ENCODE measurements at regions not wholly inside any gene's neighbourhood (a gene's known extent, or its start where the extent isn't known, plus 50 kb on each side); places are given as distances from the start of the nearest gene placed in this dataset.

DNA sequence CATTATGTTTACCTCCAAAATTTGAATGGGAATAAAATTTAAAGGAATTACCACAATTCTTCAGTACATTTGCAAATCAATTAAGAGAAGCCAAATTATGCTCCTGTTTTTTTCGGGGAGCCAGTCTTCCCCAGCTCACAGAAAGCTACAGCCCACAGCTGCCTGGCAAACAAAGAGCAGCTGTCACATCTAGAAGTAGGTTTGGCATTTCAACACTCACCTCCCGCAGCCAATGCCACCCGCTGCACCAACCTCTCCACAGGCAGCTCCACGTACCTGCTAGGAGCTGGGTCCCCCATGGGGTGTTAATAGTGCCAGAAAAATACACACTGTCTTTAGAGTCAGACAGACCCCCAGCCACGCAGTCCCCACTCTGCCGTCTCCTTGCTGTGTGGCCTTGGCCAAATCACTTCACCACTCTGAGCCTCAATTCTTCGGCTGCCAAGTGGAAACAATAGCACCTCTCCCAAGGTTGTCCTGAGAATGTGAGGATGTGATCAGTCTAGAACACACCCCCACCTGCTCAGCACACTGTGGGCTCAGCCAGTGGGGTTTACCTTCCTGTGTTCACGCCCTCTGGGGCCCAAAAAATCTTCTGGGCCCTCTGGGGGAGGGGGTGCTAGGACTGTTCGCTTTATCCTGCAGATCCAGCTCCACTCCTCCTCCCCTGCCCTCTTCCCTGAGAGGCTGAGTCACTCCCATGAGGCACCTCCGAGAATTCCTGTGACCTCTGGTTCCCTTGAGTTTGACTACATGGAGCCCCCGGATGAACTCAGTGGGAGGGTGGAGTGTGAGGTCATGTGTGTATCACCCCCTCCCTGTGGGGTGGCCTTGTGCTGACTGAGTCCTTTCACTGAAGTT lies 204.3 kb upstream of the GRIK3 start:
- in situ Hi-C loops (cut with MboI; ENCODE audit: low pct_unique_long_range_greater_than_20kb in 2 of 9, low sequenced_read_pairs in 9 of 9, unreplicated experiment in 9 of 9), result no loop called here
- Histone ChIP-seq H3K4me1 (replicated peaks in 1 of 2) (peaks cover 49% of the 10 kb centered on the region in 2 donors), H3K27ac (no peak overlapping the region), H3K4me3 (no peak overlapping the region)
- 0 to 64% (median 33%) methylated on average over 1 to 10 of the region's 11 CpGs; no CpG with 5 or more reads in 3 of the 10 experiments for WGBS, 10 experiments
- peak in 5 of 8 experiments; percentile 6 to 48 (median 26) for ATAC-seq (replicated peaks in 6 of 8)

- WGBS, 10 experiments, result 6 to 100% (median 50%) methylated on average over 1 to 4 of the region's 4 CpGs; no CpG with 5 or more reads in 1 of the 10 experiments
- in situ Hi-C loops (cut with MboI; ENCODE audit: low pct_unique_long_range_greater_than_20kb in 2 of 9, low sequenced_read_pairs in 9 of 9, unreplicated experiment in 9 of 9), result no loop called here
- Histone ChIP-seq H3K4me1 (replicated peaks in 1 of 2) (peaks cover 48 to 49% of the 10 kb centered on the region in 2 donors), H3K4me3 (no peak overlapping the region), H3K27ac (no peak overlapping the region)
- ATAC-seq (replicated peaks in 6 of 8), result no peak
These were observed 205.0 kb upstream of the GRIK3 start for GRCh38 chr1:37239225-37239740.

GRCh38 chr1:37240897-37241296 lies 206.6 kb upstream of the GRIK3 start:
- Histone ChIP-seq H3K27ac (peak overlapping the region in 1 of 2 donors; percentile 13), H3K4me1 (replicated peaks in 1 of 2) (peaks cover 32 to 33% of the 10 kb centered on the region in 2 donors), H3K4me3 (no peak overlapping the region)
- 0 to 10% methylated on average over 2 to 3 of the region's 15 CpGs; no CpG with 5 or more reads in 8 of the 10 experiments for WGBS, 10 experiments
- in situ Hi-C loops (cut with MboI; ENCODE audit: low pct_unique_long_range_greater_than_20kb in 2 of 9, low sequenced_read_pairs in 9 of 9, unreplicated experiment in 9 of 9), result no loop called here
- peak in 5 of 8 experiments; percentile 91 to 96 (median 92) for ATAC-seq (replicated peaks in 6 of 8)

DNA sequence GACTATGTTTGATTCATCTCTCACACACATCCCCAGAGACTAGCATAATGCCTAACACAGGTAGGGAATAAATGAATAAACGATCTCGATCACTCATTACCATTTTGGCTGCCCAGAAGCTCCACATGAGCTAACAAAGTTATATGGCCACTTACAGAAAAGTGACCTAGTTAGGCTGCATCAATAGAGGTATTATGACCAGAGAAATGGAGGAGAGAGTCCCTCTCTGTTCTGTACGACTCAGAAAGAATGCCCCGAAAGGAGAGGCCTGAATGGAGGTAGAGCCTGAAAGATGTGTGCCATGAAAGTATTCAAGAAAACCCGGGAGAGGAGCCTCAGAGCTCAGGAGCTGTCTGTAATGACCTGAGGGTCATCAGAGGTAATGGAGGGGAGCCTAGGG lies 208.2 kb upstream of the GRIK3 start:
- no peak overlapping the region for H3K27ac ChIP-seq
- no peak overlapping the region for H3K4me3 ChIP-seq
- peaks cover 38 to 40% of the 10 kb centered on the region in 2 donors for H3K4me1 ChIP-seq (replicated peaks in 1 of 2)
- no peak for ATAC-seq (replicated peaks in 6 of 8)
- WGBS, 10 experiments, result 10 to 96% (median 67%) methylated on average over 2 to 3 of the region's 5 CpGs; no CpG with 5 or more reads in 3 of the 10 experiments
- in situ Hi-C loops (cut with MboI; ENCODE audit: low pct_unique_long_range_greater_than_20kb in 2 of 9, low sequenced_read_pairs in 9 of 9, unreplicated experiment in 9 of 9), result no loop called here

- peaks cover 35 to 40% of the 10 kb centered on the region in 2 donors for H3K4me1 ChIP-seq (replicated peaks in 1 of 2)
- ATAC-seq (replicated peaks in 6 of 8), result no peak
- no peak overlapping the region for H3K4me3 ChIP-seq
- in situ Hi-C loops (cut with MboI; ENCODE audit: low pct_unique_long_range_greater_than_20kb in 2 of 9, low sequenced_read_pairs in 9 of 9, unreplicated experiment in 9 of 9), result no loop called here
- WGBS, 10 experiments, result 0 to 58% (median 27%) methylated on average over 1 to 7 of the region's 12 CpGs; no CpG with 5 or more reads in 2 of the 10 experiments
- no peak overlapping the region for H3K27ac ChIP-seq
These were observed 209.2 kb upstream of the GRIK3 start for GRCh38 chr1:37243368-37244082.

DNA sequence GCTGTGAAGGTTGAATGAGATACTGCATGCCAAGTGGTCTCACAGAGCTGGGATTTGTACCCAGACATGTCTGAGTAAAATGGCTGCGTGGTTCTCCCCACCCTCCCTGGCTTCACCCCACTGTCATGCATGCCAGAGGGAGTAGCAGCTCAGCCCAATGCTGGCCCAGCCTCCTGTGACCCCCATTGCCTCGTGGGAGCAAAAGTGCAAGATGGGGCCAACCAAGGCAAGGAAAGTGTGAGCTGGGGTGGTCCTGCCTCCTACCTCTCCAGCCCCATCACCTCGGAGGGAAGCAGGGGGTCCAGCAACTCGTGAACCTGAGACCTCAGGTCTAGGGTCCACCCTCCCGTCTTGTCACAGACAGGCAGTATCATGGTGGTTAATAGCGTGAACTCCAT lies 209.8 kb upstream of the GRIK3 start:
- H3K27ac ChIP-seq, result no peak overlapping the region
- H3K4me1 ChIP-seq (replicated peaks in 1 of 2), result peaks cover 33 to 34% of the 10 kb centered on the region in 2 donors
- no peak overlapping the region for H3K4me3 ChIP-seq
- in situ Hi-C loops (cut with MboI; ENCODE audit: low pct_unique_long_range_greater_than_20kb in 2 of 9, low sequenced_read_pairs in 9 of 9, unreplicated experiment in 9 of 9), result no loop called here
- whole genome bisulfite sequencing, 10 experiments, result 4 to 100% (median 89%) methylated on average over 1 to 5 of the region's 6 CpGs; no CpG with 5 or more reads in 4 of the 10 experiments
- no peak for ATAC-seq (replicated peaks in 6 of 8)

DNA sequence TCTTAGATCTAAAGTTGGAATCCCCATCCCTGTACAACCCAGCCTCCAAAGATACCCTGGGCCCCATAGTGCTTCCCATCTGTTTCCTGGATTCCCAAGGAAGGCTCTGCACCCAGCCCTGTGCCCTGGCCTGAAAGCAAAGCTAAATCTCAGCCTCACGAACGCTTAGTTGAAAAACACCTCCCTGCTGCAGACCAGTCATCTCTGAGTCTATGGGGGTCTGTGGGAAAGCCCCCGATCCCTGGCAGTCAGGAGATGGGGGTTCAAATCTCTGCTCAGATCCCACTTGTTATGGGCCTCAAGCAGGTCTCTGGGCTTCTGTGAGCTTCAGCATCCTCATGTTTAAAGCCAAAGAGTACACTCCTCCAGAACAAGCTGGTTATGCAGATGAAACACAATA lies 210.5 kb upstream of the GRIK3 start:
- 0 to 100% (median 84%) methylated on average over 1 to 3 of the region's 3 CpGs; no CpG with 5 or more reads in 5 of the 10 experiments for WGBS, 10 experiments
- in situ Hi-C loops (cut with MboI; ENCODE audit: low pct_unique_long_range_greater_than_20kb in 2 of 9, low sequenced_read_pairs in 9 of 9, unreplicated experiment in 9 of 9), result no loop called here
- Histone ChIP-seq H3K4me3 (no peak overlapping the region), H3K27ac (no peak overlapping the region), H3K4me1 (replicated peaks in 1 of 2) (peaks cover 31 to 33% of the 10 kb centered on the region in 2 donors)
- ATAC-seq (replicated peaks in 6 of 8), result no peak

DNA sequence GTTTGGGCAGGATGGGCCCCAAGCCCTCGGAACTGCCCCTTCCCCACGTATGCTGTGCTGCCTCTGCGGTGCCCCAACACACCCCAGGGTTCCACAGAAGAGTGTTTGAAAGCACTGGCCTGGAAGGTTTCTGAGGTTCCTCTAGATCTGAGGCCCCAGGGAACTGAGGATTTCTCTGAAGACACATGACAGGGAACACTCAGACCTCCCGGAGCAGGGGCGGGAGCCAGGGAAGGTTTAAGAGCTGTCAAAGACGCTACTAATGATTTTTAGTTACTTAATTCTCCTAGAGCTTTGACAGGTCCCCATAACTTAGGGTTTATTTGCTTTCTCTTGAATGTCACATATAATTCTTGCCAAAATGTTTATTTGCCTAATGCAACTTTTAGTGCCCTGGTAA lies 212.3 kb upstream of the GRIK3 start:
- in situ Hi-C loops (cut with MboI; ENCODE audit: low pct_unique_long_range_greater_than_20kb in 2 of 9, low sequenced_read_pairs in 9 of 9, unreplicated experiment in 9 of 9), result no loop called here
- ATAC-seq (replicated peaks in 6 of 8), result peak in 3 of 8 experiments; percentile 11 to 45 (median 34)
- 0 to 69% (median 51%) methylated on average over 1 to 6 of the region's 6 CpGs; no CpG with 5 or more reads in 2 of the 10 experiments for WGBS, 10 experiments
- Histone ChIP-seq H3K27ac (no peak overlapping the region), H3K4me3 (no peak overlapping the region), H3K4me1 (replicated peaks in 1 of 2) (peaks cover 19% of the 10 kb centered on the region in 2 donors)

DNA sequence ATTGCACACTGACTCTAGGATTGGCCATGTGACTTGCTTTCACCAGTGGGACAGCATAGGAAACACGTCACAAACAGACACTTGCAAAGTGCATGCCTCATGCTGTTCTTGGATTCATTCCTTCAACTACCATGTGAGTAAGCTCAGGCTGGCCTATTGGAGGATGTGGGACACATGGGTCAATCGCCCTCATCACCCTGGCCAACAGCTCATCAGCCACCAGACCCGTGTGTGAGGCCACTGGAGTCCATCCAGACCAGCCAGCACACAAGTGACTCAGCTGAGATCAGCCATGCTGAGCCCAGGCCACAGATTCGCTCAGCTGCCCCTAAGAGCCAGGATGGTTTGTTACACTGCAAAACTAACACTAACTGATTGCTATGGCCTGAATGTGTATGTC lies 216.1 kb upstream of the GRIK3 start:
- in situ Hi-C loops (cut with MboI; ENCODE audit: low pct_unique_long_range_greater_than_20kb in 2 of 9, low sequenced_read_pairs in 9 of 9, unreplicated experiment in 9 of 9), result no loop called here
- Histone ChIP-seq H3K27ac (no peak overlapping the region), H3K4me1 (replicated peaks in 1 of 2) (peaks cover 16 to 18% of the 10 kb centered on the region in 2 donors), H3K4me3 (no peak overlapping the region)
- ATAC-seq (replicated peaks in 6 of 8), result peak in 5 of 8 experiments; percentile 31 to 75 (median 46)
- 4 to 100% (median 59%) methylated on average over 1 to 4 of the region's 4 CpGs; no CpG with 5 or more reads in 3 of the 10 experiments for WGBS, 10 experiments

DNA sequence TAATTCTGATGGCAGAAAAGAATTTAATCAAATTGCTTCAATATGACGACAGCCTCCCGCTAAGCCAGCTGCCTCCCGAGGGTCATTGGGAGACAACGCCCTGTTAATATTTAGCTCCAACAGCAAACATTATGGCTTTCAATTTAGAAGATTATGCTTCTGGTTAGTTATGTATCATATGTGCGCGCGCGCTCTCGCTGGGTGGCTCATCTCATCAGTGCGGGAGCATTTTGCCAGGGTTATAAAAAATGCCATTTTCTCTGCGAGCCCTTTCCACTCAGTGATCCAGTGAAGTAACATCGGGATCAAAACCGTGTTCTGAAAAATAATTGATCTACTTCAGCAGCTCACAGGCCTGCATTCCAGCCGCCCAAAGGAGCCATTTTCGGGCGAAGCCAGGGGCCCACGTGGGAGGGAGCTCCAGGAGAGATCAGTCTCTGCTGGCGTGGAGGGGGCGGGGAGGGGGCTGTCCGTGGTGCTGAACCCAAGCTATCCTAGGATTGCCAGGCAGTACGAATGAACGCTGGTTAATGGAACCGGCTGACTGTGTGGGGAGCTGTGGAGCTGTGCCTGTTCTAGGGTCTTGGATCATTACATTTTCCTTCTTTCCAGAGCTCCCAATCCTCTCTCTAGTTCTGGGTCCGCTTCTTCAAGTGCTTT lies 219.1 kb upstream of the ZC3H12A start:
- in situ Hi-C loops (cut with MboI; ENCODE audit: low pct_unique_long_range_greater_than_20kb in 2 of 9, low sequenced_read_pairs in 9 of 9, unreplicated experiment in 9 of 9), result no loop called here
- H3K4me3 ChIP-seq, result peak overlapping the region in 3 of 5 donors; percentile 0 to 13 (median 2)
- H3K27ac ChIP-seq, result peak overlapping the region; percentile 29 to 75
- peak; percentile 47 to 93 (median 90) for ATAC-seq (replicated peaks in 6 of 8)
- peaks cover 38 to 40% of the 10 kb centered on the region in 2 donors for H3K4me1 ChIP-seq (replicated peaks in 1 of 2)
- 0 to 53% (median 19%) methylated on average over 1 to 17 of the region's 24 CpGs; no CpG with 5 or more reads in 1 of the 10 experiments for whole genome bisulfite sequencing, 10 experiments

GRCh38 chr1:37255868-37256267 lies 218.5 kb upstream of the ZC3H12A start:
- 0 to 44% (median 20%) methylated on average over 1 to 2 of the region's 5 CpGs; no CpG with 5 or more reads in 3 of the 10 experiments for WGBS, 10 experiments
- Histone ChIP-seq H3K27ac (peak overlapping the region; percentile 29 to 75), H3K4me3 (peak overlapping the region in 2 of 5 donors; percentile 0 to 13), H3K4me1 (replicated peaks in 1 of 2) (peaks cover 38 to 40% of the 10 kb centered on the region in 2 donors)
- in situ Hi-C loops (cut with MboI; ENCODE audit: low pct_unique_long_range_greater_than_20kb in 2 of 9, low sequenced_read_pairs in 9 of 9, unreplicated experiment in 9 of 9), result no loop called here
- peak in 5 of 8 experiments; percentile 13 to 33 (median 19) for ATAC-seq (replicated peaks in 6 of 8)

- no peak for ATAC-seq (replicated peaks in 6 of 8)
- in situ Hi-C loops (cut with MboI; ENCODE audit: low pct_unique_long_range_greater_than_20kb in 2 of 9, low sequenced_read_pairs in 9 of 9, unreplicated experiment in 9 of 9), result no loop called here
- Histone ChIP-seq H3K27ac (peak overlapping the region in 1 of 2 donors; percentile 58), H3K4me1 (replicated peaks in 1 of 2) (peaks cover 38 to 40% of the 10 kb centered on the region in 2 donors), H3K4me3 (no peak overlapping the region)
These were observed 216.7 kb upstream of the ZC3H12A start for GRCh38 chr1:37257646-37258045.

Measured in motor neuron (in vitro differentiated cells).